Esophagus squamous epithelium (tissue), 4 donors: ENCODE measurements at regions not wholly inside any gene's neighbourhood (a gene's known extent, or its start where the extent isn't known, plus 50 kb on each side); places are given as distances from the start of the nearest gene placed in this dataset.

Experiments used
- POLR2A ChIP-seq, 4 donors: fragments of 450-650 bp; IDR thresholded peaks; one replicate each; pipeline ENCODE4 v1.6.1; 2017; ENCODE audit warnings: antibody characterized with exemption in 4 of 4, mild to moderate bottlenecking in 4 of 4, moderate library complexity in 3 of 4
- TF ChIP-seq, protein P1 (sequence below), 6 experiments: fragments of 450-650 bp in 4 of 6; fragments of 200-600 bp in 2 of 6; sonication (generic) in 2 of 6; IDR thresholded peaks; one replicate each; pipeline ENCODE4 v1.5.1; 2016 to 2019; ENCODE audit warnings: antibody characterized with exemption in 6 of 6, mild to moderate bottlenecking in 4 of 6, moderate library complexity in 4 of 6

DNA sequence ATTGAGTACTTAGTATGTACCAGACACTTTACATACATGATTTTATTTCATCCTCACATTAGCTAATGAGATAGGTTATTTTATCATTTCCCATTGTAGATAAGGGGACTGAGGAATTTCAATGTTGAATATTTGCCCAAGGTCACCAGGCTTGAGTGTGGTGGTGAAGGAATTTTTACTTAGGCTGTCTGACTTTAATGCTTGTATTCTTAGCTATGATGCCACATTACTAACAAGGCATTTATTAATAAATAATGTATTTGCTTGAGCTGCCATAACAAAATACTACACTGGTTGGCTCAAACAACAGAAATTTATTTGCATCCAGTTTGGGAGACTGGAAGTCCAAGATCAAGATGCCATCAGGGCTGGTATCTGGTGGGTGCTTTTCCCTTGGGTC, 250.9 kb downstream of the GPD2 start:
- TF ChIP-seq, protein P1, sequence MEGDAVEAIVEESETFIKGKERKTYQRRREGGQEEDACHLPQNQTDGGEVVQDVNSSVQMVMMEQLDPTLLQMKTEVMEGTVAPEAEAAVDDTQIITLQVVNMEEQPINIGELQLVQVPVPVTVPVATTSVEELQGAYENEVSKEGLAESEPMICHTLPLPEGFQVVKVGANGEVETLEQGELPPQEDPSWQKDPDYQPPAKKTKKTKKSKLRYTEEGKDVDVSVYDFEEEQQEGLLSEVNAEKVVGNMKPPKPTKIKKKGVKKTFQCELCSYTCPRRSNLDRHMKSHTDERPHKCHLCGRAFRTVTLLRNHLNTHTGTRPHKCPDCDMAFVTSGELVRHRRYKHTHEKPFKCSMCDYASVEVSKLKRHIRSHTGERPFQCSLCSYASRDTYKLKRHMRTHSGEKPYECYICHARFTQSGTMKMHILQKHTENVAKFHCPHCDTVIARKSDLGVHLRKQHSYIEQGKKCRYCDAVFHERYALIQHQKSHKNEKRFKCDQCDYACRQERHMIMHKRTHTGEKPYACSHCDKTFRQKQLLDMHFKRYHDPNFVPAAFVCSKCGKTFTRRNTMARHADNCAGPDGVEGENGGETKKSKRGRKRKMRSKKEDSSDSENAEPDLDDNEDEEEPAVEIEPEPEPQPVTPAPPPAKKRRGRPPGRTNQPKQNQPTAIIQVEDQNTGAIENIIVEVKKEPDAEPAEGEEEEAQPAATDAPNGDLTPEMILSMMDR (IDR thresholded peaks at IDR 0.05), result no peak
- TF ChIP-seq POLR2A (IDR thresholded peaks at IDR 0.05), result no peak
